Hematopoietic multipotent progenitor cell treated with erythropoietin and hydrocortisone succinate and interleukin-3 and kit ligand, for 4 days (in vitro differentiated cells): ENCODE measurements at regions not wholly inside any gene's neighbourhood (a gene's known extent, or its start where the extent isn't known, plus 50 kb on each side); places are given as distances from the start of the nearest gene placed in this dataset.
A peak's percentile ranks its signal among the peaks of the same experiment; 100 is the strongest.
"Not testable (repeated sequence)": the region's sequence is repeated elsewhere in the genome, so short reads cannot be mapped to it uniquely, and the experiment has no call there.

Experiments used
- DNase-seq: peaks from one replicate; pipeline ENCODE4 v3.0.0-alpha.2; 2015

DNA sequence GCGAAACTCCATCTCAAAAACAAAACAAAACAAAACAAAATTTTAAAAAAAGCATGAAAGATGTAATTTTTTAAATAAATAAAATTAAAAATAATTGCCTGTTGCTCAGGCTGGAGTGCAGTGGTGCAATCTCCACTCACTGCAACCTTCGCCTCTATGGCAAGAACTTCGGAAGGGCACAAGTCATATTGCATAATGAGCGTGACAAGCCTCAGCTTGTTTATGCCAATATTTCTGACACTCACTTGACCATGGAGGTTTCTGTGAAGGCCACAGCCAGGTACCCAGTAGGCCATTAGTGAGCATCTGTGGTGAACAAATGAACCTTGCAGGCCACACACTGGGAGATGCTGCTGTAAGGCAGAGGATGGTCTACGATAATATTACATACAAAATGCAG, 106.1 kb upstream of the KMT2C start:
- no peak for DNase-seq

DNA sequence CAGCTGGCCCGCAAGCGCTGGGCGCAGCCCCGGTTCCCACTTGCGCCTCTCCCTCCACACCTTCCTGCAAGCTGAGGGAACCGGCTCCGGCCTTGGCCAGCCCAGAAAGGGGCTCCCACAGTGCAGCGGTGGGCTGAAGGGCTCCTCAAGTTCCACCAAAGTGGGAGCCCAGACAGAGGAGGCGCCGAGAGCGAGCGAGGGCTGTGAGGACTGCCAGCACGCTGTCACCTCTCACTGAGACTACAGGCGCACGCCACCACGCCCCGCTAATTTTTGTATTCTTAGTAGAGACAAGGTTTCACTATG, 103.3 kb upstream of the KMT2C start:
- DNase-seq: not testable (repeated sequence)

DNA sequence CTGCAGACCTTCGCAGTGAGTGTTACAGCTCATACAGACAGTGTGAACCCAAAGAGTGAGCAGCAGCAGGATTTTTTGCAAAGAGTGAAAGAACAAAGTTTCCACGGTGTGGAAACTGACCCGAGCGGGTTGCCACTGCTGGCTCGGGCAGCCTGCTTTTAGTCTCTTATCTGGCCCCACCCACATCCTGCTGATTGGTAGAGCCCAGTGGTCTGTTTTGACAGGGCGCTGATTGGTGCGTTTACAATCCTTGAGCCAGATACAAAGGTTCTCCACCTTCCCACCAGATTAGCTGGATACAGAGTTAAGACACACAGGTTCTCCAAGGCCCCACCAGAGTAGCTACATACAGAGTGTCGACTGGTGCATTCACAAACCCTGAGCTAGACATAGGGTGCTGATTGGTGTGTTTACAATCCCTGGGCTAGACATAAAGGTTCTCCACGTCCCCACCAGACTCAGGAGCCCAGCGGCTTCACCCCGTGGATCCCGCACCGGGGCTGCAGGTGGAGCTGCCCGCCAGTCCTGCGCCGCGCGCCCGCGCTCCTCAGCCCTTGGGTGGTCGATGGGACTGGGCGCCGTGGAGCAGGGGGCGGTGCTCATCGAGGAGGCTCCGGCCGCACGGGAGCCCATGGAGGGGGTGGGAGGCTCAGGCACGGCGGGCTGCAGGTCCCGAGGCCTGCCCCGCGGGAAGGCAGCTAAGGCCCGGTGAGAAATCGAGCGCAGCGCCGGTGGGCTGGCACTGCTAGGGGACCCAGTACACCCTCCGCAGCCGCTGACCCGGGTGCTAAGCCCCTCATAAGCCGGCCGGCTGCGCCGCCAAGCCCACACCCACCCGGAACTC, 102.8 kb upstream of the KMT2C start:
- DNase-seq: not testable (repeated sequence)

DNA sequence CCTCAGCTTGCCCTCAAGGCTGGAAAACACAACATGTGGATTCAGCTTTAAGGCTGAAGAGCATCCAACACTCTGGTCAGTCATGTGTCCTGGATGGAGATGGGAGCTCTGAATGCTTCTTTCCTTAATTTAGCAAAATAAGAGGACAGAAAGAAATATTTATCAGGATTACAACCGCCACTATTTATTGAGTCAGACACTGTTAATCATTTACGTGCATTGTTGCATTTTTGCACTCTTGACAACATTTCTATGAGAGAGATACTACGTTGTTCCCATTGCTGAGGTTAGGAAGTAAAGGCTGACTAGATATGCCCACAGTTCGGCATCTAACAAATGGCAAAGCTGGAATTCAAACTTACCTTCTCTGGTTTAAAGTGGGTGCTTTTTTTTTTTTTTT, 101.8 kb upstream of the KMT2C start:
- DNase-seq: no peak

DNA sequence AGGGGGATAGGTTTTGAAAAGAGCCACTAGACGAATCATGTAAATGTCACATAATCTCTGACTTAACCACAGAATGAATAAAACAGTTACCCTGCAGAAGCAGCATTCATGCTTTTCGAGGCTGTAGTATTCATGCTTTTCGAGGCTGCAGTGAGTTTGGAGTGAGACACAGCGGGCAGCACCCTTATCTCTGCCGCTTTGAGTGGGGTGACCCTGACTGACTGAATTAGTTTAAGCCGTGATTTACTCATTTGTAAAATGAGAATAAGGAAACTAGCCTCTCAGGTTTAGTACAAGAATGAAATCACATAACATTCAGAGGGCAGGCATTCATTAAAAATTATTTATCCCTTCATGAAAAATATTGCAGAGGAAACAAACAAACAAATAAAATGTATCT, 92.8 kb upstream of the KMT2C start:
- no peak for DNase-seq

DNA sequence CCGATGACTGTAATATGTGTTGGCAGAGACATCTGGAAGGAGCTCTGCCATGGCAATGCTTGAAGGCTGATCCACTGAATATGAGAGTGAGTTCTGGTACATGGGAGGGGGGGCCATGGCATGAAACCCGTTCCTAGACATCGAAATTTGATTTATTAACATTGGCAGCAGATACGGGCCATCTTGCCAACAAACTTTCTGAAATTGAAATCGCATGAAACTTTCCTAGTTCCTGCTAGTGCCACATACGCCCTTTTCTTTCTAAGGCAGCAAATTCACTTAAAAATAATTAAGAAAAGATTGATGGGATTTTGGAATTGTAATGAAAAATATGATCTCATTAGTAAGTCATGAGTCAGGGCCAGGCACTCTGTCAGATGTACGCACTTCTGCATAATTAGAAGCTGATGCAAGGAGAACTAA, 91.8 kb upstream of the KMT2C start:
- DNase-seq: no peak

DNA sequence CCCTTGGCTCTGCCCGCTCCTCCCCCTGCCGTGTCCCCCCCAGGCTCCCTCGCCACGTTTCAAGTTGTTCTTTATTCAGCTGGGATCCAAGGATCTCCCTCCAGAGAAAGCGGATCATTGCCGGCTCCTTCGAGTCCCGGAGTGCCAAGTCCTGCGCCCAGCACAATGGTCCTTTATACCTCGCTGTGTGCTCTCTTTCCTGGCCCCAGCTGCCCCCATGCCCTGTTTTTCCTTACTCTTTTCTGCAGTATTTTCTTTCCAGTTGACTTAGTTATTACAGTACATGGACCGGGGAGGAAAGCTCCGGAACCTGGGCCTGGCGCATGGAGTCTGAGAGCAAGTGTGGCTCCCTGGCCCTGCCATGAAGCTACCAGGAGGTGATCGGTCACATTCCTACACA, 88.1 kb upstream of the KMT2C start:
- DNase-seq: no peak

DNA sequence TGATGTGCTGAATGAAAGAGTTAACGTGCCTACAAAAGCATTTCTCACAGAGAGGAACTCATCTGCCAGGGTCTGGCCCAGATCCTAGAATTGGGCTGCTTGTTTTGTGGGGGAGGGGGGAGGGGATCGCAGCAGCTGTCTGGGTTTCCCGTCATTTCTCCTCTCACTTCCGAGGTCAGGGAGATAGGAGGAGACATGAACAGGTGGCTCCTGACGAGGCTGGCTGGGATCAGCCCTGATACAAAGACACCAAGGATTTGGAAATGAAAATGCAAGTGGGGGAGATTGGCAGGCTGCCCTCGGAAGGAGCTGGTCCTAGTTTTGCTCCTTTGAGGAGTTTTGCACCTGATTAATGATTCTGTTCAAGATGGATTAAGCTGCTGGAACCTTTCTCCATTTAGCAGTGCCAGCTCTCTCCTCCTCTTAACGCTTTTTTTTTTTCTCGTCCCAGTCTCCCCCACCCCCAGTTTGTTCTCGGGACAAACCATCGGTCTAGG, 86.8 kb upstream of the KMT2C start:
- DNase-seq: peak; percentile 27

DNA sequence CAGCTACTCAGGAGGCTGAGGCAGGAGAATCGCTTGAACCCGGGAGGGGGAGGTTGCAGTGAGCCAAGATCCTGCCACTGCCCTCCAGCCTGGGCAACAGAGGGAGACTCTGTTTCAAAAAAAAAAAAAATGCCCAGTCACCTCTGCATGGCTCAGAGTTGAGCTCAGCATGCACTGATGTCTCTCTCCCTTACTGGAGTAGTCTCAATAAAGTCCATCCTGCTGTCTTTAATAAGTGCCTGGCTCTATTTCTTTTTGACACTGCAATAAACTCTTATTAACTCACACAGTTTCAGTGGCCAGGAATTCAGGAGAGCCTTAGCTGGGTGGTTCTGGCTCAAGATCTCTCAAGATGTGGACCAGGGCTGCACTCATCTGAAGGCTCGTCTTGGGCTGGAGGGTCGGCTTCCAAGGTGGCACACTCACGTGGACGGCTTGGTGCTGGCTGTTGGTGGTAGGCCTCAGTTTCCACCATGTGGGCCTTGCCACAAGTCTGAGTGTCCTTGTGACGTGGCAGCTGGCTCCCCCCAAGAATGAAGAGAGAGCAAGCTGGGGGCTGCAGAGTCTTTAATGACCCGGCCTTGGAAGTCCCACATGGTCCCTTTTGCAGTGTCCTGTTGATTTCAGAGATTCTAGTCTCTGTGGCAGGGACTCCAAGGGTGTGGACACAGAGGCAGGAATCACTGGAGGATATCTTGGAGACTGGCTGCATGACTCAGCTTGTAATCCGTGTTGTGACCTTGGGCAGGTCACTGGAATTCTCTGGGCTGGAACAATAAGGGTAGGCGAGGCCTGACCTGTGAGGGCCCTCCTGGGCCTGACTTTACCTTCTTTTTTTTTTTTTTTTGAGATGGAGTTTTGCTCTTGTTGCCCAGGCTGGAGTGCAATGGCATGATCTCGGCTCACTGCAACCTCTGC, 85.9 kb upstream of the KMT2C start:
- no peak for DNase-seq

DNA sequence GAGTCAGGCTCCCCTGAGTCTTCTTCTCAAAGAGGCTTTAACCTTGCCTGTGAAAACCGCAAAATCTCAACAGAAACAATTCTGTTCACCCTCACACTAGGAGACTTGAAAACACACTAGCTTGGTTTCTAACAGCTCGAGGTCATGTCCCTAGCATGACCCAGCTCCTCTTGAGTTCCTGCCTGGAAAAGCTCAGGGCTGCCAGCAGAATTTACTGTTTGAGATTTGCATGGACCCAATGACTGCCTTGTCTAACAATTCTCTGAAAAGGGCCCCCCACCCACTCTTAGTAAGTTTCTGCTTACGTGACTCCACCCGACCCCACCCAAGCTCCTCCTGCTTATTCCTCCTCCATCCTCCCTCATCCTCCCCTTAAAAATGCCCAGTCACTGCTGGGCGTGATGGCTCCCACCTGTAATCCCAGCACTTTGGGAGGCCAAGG, 85.1 kb upstream of the KMT2C start:
- no peak for DNase-seq

DNA sequence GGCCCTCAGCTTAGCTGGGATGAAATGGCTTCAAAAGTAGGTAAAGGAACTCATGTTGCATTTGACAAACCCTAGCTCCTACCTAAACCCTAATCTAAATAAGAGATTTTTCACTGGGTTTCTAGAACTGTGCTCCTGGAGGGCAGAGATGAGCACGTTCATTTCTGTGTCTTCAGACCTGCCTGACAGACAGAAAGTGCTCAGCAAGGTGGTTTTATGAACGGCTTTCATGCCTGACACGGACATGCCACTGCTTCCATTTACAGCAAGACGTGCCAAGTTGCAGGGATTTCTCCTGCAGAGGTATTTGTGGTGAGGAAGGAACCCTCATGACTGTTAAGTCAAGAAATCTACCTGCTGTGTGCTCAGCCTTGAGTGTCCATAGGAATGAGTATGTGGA, 83.5 kb upstream of the KMT2C start:
- no peak for DNase-seq

DNA sequence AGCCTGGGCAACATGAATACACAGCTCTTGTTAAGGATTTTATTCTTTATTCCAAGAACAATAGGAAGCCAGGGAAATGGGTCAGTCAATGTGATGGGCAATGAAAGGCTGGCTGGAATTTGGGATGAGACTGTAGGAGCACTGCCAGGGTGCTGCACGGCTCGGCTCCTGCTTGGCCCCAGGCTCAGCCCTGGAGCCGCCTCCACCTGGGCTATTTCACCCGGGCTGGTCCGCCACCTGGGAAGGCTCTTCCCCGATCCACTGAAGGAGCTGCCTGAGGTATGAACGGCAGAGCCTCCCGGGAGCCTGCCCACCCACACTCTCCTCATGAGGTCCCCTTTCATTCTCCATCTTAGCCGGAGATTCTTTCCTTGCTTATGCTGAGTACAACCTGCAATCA, 80.4 kb upstream of the KMT2C start:
- DNase-seq: no peak

DNA sequence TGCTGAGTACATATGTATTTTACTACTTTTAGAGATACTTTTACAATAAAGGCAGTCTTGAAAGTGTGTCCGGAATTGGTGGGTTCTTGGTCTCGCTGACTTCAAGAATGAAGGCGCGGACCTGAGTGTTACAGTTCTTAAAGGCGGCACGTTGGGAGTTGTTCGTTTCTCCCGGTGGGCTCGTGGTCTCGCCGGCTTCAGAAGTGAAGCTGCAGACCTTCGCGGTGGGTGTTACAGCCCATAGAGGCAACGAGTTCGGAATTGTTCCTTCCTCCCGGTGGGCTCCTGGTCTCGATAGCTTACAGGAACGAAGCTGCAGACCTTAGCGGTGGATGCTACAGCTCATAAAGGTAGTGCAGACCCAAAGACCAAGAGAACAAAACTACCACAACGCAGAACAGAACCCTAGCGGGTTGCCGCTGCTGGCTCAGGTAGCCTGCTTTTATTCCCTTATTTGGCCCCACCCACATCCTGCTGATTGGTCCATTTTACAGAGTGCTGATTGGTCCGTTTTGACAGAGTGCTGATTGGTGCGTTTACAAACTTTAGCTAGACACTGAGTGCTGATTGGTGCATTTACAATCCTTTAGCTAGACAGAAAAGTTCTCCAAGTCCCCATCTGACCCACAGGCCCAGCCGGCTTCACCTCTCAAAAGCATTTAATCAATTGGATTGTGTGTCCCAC, 79.6 kb upstream of the KMT2C start:
- DNase-seq: not testable (repeated sequence)

DNA sequence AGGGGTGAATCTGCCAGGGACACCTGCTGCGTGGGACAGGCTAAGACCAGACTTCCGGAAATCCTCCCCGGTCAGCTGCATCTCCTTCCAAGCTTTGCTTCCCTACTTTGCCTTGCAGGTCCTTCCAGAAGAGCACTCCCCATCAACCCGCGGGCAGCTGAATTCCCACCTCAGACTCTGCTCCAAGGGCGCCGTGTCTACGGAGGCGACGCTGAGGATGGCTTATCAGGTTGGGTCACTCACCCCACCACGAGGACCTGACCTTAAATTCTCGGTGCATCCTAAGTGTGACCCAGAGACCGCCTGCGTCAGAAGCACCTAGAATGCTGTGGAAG, 78.9 kb upstream of the KMT2C start:
- DNase-seq: no peak

DNA sequence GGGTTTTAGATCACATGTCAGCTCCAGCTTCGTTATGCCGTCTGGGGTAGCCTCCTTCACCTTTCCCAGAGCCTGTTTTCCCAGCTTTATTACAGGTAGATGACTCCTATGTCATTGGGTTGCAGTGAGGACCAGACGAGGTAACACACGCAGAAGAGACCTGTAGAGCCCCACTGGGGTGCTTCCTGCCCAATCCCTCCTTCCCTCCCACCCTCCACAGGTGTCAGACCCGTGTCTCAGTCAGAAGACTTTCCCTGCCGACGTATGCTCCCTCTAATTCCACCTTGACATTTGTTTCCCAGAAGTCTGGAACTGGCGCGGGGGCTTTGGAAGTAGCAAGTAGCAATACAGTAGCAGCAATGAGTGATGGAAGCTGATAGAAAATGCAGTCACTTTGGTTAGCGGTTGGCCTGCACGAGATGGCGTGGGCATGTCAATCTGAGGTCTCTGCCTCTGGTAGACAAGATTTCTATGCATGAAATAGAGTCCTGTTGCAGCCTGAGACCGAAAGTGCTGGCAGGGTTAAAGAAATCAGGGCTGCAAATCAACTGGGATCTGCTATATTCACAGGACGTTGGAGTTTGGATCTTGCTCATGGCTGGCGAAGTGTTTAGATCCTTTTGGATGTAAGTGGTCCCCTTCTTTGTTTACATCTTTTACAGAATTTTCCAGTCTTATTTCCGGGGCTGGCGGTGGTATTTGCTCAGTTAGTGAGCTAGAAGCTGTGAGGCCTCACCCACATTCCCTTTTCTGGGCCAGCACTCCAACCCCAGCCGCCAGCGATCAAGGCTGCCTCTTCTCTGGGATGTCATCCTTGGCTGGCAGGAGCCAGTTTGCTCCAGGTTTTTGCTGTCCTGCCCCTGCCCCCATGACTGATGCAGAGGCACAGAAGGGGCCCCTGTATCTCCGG, 78.3 kb upstream of the KMT2C start:
- no peak for DNase-seq

DNA sequence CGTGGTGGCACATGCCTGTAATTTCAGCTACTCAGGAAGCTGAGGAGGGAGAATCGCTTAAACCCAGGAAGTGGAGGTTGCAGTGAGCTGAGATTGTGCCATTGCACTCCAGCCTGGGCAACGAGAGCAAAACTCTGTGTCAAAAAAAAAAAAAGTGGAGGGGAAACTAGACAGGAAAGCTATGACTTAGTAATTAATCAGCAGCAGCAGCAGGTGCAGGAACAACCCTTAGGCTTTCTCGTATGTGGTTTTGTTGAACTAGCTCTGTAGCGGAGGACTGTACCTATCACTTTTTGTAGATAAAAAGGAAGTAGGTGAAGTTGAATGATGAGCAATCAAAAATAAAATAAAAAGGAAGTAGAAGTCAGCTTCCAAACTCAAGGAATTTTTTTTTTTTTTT, 76.9 kb upstream of the KMT2C start:
- peak; percentile 64 for DNase-seq

DNA sequence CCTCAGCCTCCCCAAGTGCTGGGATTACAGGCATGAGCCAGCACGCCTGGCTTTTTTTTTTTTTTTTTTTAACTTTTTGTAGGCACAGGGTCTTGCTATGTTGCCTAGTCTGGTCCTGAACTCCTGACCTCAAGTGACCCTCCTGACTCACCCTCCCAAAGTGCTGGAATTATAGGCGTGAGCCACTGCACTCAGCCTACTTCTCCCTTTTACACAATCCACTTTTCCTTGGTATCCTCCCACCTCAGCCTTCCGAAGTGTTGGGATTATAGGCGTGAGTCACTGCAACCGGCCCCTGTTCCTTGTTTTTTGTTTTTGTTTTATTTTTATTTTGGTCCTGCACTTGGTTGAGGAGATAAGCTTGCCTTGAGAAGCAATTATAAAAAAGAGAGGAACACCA, 75.9 kb upstream of the KMT2C start:
- no peak for DNase-seq

DNA sequence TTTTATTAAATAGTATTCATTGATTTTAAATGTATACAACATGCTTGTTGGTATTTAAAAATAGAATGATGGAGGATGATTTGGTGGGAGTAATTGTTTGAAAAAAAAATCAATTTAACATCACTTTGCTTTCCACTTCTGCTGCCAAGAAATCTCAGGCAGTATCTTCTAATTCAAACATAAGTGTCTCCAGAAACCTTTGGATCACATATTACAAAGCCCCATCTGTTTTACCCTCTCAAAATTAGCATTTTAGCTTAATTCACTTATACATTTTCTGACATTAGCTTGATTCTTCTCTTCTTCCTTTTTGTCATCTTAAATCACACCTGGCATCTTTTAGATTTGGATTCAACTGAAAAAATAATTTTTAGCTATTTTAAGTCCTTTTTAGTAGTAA, 72.9 kb upstream of the KMT2C start:
- no peak for DNase-seq

DNA sequence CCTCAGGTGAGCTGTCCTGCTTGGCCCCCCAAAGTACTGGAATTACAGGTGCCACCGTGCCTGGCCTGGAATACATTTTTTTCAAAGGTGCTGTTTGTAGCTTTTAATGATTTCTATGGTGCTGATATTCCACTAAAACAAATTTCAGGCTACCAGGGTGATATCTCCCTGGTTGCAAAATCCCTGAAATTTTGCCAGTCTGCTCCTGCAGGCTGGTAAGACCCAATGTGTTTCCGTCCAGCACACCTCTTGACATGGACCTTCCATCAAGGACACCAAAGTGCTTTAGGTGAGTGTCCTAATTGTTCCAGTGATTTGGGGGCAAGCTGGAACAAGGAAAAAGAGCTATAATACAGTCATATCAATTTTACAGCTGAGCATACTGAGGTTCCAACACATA, 69.8 kb upstream of the KMT2C start:
- DNase-seq: no peak

DNA sequence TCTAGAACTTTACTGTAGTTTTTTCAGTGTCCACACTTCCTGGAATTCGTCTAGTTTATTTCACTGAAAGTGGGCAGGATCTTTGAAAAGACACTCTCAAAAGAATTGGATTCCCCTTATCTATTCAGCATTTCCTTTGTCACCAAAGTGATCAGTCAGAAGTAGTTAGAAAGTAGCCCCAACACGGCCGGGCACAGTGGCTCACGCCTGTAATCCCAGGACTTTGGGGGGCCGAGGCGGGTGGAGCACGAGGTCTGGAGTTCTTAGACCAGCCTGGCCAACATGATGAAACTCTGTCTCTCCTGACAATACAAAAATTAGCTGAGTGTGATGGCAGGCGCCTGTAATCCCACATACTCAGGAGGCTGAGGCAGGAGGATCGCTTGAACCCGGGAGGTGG, 69.0 kb upstream of the KMT2C start:
- no peak for DNase-seq

DNA sequence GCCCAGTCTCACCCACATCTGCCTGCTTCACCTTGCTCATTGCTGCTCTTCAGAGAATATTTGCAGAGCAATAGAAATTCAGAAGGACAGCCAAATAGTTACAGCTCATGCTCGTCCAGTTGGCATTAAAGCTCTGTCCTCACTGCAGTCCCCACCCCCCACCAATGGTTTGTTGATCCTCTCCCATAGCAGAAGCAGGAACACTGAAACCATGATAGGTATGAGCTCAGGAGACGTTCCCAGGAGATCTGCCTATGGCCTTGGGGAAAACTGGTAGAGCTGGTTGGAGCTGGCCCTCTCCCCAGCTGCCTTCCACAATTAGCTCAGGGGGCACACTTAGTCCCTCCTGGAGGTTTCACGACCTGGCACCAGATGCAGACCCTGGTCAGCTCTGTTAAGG, 68.6 kb upstream of the KMT2C start:
- DNase-seq: no peak
